ENCODE measurements at regions not wholly inside any gene's neighbourhood (a gene's known extent, or its start where the extent isn't known, plus 50 kb on each side); places are given as distances from the start of the nearest gene placed in this dataset.

GRCh38 chr6:84902354-84902928, 138.0 kb upstream of the TBX18 start:
- Histone ChIP-seq H3K4me2 (ENCODE audit: insufficient read depth, low read length) (no peak overlapping the region), H3K36me3 (ENCODE audit: control insufficient read depth, insufficient read depth, low read length) (no peaks in the 10 kb centered on the region), H3K27me3 (ENCODE audit: control insufficient read depth in 2 of 2, insufficient read depth in 2 of 2, low read length in 2 of 2) (no peaks in the 10 kb centered on the region; a peak in 1 of 5 replicates), H3K4me1 (replicated peaks in 1 of 2; ENCODE audit: control insufficient read depth in 2 of 2, insufficient read depth in 2 of 2, low read length in 2 of 2) (no peaks in the 10 kb centered on the region), H3K9ac (ENCODE audit: insufficient read depth in 1 of 2, low read depth in 2 of 2, low read length in 2 of 2) (no peak overlapping the region), H3K9me1 (ENCODE audit: control insufficient read depth, insufficient read depth, low read length) (no peaks in the 10 kb centered on the region), H3K9me3 (replicated peaks; ENCODE audit: control insufficient read depth, insufficient read depth, low read depth, low read length) (no peaks in the 10 kb centered on the region), H4K20me1 (replicated peaks; ENCODE audit: control insufficient read depth, insufficient read depth, low read length) (no peaks in the 10 kb centered on the region), H2AFZ (ENCODE audit: low read depth, low read length) (no peak overlapping the region), H3K4me3 (no peak overlapping the region), H3K27ac (ENCODE audit: extremely low read depth, low read depth, low read length) (no peak overlapping the region), H3K79me2 (ENCODE audit: control insufficient read depth, insufficient read depth, low read length) (no peaks in the 10 kb centered on the region)
- no peak for TF ChIP-seq NFIX (CRISPR knock-in tag; IDR thresholded peaks at IDR 0.05; ENCODE audit: low read depth)
- no peak for TF ChIP-seq ZNF398 (CRISPR knock-in tag; IDR thresholded peaks at IDR 0.05)
- TF ChIP-seq ATF1 (CRISPR knock-in tag; IDR thresholded peaks at IDR 0.05) = no peak
- TF ChIP-seq ATF1 (tag; IDR thresholded peaks at IDR 0.05) = no peak
- no peak for TF ChIP-seq ZC3H11A (IDR thresholded peaks at IDR 0.05; ENCODE audit: low read depth, low read length)
- TF ChIP-seq PRPF4 (IDR thresholded peaks at IDR 0.05; ENCODE audit: insufficient read depth, low read depth, low read length, poor library complexity, severe bottlenecking) = no peak
- TF ChIP-seq OTX1 (CRISPR knock-in tag; IDR thresholded peaks at IDR 0.05) = no peak
- no peak for TF ChIP-seq NCOR1 (IDR thresholded peaks at IDR 0.05)
- no peak for TF ChIP-seq ZNF644 (tag; IDR thresholded peaks at IDR 0.05; ENCODE audit: low read depth)
- TF ChIP-seq CTBP1 (IDR thresholded peaks at IDR 0.05; ENCODE audit: borderline replicate concordance) = no peak
- no peak for TF ChIP-seq IFI16 (CRISPR knock-in tag; IDR thresholded peaks at IDR 0.05)
- no peak for TF ChIP-seq ZC3H8 (IDR thresholded peaks at IDR 0.05)
- in situ Hi-C loops (cut with MboI) (no loop called here), intact Hi-C loops (cut with micrococcal nuclease) (no loop called here)
- no peak for DNase-seq (ENCODE audit: extremely low read depth in 1 of 4, low spot score in 3 of 4)
- no peak for ATAC-seq
- BruUV-seq (replicated peaks) = no TSS peak
- POLR2A ChIA-PET = no interaction called here
- no peak for FAIRE-seq
- 4% methylated on average over 3 of the region's 3 CpGs for WGBS (ENCODE audit: insufficient coverage, low coverage, missing lambda C conversion rate)
- CTCF ChIA-PET (ENCODE audit: low intra/inter-chr PET ratio) = no interaction called here

Measured in K562 (cell line).